8988T (cell line): ENCODE measurements at regions not wholly inside any gene's neighbourhood (a gene's known extent, or its start where the extent isn't known, plus 50 kb on each side); places are given as distances from the start of the nearest gene placed in this dataset.
"Not testable (repeated sequence)": the region's sequence is repeated elsewhere in the genome, so short reads cannot be mapped to it uniquely, and the experiment has no call there.

ENCODE experiments used
- DNase-seq: peaks from one replicate; pipeline ENCODE4 v3.0.0; 2011

DNA sequence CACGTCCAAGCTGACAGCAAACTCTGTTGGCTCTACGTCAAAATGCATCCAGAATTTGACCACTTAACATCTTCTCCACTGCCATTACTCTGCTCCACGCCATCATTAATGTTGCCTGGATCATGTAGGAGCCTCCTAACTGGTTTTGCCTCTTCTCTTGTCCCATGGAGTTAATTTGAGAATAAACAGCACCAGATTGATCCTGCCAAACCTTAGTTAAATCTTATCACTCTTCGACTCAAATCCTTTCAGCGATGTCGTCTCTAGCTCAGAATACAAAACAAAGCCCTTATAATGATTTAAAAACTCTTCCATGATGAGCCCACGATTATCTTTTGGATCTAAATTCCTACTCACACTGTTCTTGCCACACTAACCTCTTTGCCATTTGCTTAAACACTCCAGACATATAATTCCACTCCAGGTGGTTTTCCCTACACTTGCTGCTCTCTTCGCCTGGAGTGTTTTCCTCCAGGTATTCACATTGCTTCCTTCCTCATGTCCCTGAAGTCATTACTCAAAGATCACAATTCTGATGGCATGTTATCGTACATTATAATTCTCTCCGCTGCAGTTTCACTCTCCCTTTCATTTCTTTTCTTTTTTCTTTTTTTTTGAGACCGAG is 90.7 kb upstream of the KCNK2 start:
- DNase-seq = no peak

DNA sequence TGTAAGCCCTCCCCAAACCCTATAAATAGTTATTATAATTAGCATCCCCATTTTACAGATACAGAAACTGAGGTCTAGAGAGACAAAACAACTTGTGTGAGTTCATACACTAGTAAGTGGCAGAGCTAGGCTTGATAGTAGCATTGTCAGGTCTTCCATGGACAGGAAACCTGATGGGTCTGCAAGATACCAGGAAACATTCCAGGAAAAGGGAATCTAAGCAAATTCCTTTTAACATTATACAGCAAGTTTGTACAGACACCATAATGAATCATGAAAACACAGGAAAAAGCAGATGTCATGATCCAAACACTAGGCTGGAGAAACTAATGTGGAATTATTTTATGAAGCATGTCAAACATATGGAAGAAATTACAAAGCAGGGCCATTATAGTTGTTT is 89.1 kb upstream of the KCNK2 start:
- no peak for DNase-seq

DNA sequence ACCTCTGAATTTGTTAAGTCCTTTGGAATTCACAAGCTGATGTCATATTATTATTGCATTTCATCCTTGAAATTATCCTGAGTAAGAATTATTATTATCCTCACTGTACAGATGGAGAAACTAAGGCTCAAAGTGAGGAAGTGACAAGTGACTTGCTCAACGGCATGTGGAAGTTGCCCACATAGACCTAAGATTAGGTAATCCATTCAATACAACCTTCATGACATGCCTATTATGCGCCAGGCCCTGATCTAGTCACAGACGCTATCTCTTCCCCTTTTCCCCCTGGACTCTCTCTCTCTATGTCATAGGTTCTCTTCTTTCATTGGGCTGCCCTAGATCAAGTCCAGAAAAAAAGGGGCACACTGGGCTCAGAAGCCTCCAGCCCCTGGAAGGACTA is 84.9 kb upstream of the KCNK2 start:
- DNase-seq = no peak

DNA sequence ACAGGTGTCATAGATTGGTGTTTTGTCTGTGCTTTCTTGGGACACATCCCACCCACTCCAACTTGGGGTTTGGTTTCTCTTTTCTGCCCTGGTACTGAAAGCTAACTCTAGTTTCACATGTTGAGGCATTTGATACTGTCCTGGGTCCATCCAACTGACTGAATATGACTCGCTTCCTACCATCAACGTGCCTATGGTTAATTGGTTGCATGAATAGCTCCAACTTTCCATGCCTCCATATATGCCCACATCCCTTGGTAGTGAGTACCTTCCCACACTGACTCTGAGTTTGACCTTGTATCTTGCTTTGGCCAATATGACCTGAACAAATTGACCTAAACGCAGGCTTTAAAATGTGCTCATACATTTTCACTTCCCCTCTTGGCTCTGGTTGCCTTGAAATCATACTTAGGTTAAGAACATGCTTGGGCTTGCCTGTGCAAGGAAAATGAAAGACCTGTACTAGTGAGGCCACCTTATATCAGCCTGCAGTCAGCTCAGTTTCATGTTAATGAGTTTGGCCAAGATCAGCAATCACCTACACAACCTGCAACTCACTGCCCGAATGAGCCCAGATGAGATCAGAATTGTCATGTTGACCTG is 81.0 kb upstream of the KCNK2 start:
- DNase-seq = no peak

DNA sequence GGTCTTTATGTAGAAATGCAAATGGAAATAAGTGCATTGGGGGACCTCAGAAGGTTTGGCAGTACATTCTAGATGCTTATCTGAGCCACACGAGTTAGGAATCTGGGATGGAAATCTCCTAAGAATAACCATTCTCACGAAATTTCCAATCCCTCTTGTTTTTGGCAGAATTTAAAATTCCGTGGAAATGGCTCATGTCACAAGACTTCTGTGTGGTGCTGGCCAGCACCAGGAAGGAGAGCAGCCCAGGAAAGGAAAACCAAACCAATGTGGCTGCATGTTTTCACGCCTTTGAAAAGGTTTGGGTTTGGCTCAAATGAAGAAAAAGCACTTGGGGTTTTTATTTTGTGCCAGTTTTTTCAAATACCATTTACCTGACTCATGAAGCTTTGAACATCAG is 80.1 kb upstream of the KCNK2 start:
- no peak for DNase-seq

DNA sequence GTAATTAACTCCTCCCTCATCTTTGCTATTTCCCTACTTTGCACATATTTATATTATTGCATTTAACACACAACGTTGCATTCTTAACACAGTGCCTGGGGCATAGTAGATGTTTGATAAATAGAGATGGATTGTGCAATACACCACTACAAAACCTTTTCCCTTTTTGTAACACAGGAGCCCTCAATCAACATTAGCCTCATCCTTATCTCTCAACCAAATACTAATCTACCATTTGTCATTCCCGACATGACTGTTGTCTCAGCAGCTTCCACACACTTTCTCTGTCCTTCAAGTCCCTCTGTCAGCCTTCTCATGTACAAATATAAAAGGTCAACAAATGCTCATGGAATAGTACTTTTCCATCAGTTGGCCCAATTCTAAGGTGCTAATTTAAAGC is 78.9 kb upstream of the KCNK2 start:
- DNase-seq = no peak

DNA sequence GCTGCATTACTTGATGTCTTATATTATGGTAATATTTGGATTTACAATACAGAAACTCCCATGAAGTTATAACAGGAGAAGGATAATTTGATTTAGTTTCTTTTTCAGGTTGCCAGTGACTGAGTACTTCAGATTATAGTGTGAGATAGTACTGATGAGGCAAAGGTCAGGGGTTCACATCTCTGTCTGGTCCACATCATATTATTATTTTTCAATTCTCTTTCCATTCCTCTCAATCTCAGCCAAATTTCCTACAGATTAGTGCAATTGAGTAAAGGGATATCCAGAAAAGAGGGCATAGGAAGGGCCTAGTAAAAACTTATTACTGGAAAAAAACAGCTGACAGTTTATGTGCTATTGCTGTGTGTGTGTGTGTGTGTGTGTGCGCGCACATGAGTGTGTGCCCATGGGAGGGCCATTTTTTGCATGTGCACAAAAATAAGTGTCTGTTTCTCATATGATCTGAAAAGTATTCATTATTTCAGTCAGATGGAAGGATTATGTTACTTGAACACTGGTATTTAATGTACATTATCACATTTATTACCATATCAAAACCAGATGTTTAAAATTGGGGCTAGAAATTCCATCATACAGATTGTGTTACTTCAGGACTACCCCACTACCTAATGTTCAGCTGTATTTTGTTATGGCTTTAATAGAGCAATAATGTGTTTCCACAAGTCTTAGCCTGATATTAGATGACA is 78.3 kb upstream of the KCNK2 start:
- DNase-seq = no peak

DNA sequence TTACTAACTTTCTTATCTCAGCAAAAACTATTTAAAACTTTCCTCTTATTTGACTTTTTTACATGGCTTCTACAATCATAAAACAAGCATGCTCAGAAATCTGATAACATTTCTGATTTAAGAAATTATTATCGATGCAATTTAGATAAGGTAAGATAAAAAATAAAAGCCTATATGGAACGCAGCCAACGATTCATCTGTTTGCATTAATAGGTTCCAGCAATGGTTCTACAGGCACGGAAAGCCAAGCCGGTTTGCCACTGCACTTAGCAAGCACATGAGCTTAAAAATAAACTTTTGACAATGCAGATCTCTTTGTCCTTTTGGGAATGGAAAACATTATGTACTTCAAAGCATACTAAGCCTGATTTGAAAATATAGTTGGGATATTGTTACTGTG is 77.5 kb upstream of the KCNK2 start:
- no peak for DNase-seq

DNA sequence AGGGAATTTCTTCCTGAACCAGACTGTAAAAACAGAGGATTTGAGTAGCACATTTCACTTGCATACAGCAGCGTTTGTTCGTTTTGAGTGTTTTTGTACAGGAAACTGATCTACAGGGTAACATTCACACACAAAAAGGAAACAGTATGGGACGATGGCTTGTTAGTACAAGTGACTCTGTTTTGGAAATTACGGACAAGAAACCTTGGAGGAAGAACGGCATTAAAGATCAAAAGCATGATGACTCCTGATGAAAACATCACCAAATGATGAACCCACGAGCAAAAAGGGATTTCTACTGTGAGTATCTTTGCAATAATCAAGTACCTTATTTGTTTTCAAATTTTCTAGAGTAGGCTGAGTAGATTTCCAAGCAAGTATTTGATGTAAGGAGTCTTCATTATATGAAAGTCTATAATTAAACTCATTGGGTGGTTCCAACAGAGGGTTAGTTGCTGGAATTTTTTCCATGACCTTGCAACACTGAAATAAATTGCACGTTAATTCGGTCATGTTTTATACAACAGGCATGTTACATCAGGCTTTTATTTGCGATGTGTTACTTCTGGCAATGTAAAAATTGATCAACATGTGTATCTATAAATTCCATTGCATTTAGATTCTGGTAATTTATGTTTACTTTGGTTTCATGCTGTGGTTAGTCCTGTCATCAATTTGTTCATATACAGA is 76.7 kb upstream of the KCNK2 start:
- DNase-seq = no peak

DNA sequence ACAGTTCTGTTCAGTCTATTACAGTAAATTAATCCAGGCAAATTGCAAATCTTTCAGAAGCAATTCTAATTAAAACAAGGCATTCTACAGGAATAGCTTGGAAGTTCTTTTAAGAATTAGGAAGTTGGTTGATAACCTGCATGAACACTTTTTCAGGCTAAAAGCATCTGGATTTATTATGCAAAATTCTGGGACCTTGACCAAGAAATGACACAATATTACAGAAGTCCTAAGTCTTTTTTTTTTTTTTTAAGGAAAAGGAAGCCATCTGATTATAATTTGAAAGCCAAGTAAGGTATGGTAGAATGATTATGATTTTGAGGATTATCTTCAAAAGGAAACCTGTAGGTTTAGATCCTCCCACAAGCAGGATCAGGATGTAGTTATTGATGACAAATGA is 74.7 kb upstream of the KCNK2 start:
- no peak for DNase-seq

DNA sequence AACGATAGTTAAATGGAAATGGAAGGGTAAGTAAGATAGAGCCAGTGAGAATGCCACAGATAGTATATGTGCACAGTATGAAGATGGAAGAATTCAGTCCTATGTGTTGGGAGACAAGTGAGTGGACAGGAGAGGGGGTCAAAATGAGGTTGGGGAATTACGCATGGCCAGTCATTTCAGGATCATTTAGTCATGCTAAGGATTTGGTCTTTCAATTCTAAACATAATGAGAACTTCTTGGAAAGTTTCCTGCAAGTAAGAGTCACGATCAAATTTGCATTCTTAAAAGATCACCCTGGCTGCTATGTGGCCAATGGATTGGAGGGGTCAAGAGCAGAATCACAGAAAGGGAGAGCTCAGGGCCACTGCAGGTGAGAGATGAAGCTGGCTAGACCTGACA is 64.0 kb upstream of the KCNK2 start:
- no peak for DNase-seq

DNA sequence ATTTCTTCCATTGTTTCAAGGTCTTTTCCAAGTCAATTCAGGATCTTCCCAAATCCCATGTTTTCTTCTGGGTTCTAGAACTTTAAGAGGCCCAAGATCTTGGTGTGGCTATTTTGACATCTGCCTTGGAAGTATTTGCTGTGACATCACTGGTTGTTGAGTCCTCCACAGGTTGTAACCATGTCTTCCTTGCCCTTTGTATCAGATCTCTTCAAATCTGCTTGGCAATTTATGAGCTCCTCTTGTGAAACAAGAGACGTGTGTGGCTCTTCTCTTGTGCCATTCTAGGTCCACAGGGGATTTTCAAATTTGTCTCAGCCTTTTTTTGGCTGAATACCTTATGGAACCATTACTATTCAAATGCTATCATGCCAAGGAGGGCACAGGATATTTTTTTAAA is 60.3 kb upstream of the KCNK2 start:
- no peak for DNase-seq

DNA sequence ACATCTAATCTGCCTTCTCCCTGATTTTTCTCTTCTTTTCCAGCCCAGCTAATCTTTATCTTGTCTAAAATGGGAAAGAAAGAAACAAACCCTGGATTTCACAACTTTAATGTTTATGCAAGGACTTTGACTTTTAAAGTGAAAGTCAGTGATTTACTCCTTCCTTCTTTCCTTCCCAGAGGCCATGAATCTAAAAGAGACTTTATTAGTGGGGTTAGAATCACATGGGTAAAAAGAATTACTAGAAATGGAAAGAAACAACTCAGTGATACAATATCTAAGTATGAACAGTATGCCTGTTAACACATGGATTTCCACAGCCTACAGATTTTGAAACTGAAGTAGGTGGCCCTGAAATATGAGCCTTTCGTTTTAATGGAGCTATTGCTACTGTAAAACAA is 59.8 kb upstream of the KCNK2 start:
- DNase-seq = no peak

DNA sequence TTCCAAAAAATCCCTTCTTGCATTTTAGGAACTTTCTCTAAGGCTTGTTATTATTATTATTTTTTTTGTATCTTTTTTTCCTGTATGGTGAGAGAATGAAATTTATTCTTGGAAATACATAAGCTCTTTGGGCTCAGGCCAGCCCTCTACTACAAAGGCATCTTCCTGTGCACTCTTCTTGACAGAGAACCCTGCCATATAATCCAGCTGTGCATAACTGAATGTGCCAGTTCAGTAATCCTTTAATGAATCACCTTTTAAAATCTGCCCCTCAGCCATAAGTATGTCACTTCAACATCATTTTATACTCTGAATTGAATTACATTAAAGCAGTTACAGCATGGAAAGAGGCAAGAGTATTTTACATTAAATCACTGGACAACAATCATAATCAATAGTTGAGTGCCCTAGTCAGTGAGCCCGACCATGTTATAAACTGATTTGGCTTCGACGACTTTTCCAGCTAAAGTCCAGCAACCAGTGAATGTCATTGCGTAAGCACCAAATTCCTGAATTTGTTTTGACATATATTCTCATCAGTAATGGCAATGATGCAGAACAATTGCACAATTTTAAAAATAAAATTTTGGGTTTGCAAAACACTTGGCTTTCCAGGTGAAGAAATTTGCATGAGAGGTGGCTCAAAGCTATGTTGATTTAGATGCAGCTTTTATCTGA is 59.2 kb upstream of the KCNK2 start:
- DNase-seq = no peak

DNA sequence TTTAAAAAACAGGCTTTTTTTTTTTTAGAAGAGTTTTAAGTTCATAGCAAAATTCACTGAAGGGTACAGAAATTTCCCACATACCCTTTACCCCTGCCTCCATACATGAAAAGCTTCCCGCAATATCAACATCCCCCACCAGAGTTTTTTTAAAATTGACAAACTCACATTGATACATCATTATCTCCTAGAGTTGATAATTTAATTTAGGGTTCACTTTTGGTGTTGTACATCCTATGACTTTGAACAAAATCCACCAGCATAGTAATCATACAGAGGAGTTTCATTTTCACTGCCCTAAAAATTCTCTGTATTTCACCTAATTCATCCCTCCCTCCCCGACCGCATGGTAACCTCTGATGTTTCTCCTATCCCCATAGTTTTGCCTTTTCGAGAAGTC is 53.6 kb upstream of the KCNK2 start:
- no peak for DNase-seq

DNA sequence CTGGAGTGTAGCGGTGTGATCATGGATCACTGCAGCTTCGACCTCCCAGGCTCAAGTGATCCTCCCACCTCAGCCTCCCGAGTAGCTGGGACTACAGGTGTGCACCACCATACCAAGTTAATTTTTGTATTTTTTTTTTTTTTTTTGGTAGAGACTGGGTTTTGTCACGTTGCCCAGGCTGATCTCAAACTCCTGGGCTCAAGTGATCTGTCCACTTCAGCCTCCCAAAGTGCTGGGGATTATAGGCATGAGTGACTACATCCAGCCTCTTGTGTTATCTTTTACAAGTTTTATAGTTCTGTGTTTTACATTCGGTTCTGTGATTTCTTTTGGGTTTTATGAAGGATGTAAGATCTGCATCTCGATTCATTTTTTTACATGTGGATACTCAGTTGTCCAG is 52.0 kb upstream of the KCNK2 start:
- DNase-seq = not testable (repeated sequence)

DNA sequence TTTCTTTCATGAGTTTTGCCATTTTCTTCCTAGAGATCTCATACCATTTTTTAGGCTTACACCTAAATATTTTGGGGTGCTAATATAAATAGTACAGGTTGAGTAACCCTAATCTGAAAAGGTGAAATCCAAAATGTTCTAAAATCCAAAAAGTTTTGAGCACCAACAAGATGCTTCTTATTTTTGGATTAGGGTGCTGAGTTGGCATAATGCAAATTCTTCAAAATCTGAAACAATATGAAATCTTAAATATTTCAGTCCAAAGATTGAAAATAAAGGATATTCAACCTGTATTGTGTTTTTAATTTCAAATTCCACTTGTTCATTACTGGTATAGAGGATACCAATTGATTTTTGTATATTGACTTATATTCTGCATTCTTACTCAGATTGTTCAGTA is 51.1 kb upstream of the KCNK2 start:
- no peak for DNase-seq
